GM23338 (cell line): ENCODE measurements at regions not wholly inside any gene's neighbourhood (a gene's known extent, or its start where the extent isn't known, plus 50 kb on each side); places are given as distances from the start of the nearest gene placed in this dataset.

ENCODE experiments used
- JUNB ChIP-seq: IDR thresholded peaks from one replicate; pipeline ENCODE4 v1.6.1; 2016; ENCODE audit warnings: antibody characterized with exemption; ENCODE audit not compliant: unreplicated experiment
- POLR2AphosphoS5 ChIP-seq: IDR thresholded peaks from 2 replicates; pipeline ENCODE4 v1.6.1; 2016; ENCODE audit warnings: antibody characterized with exemption, low read depth
- STAT1 ChIP-seq: IDR thresholded peaks from one replicate; pipeline ENCODE4 v1.6.1; 2016; ENCODE audit warnings: antibody characterized with exemption; ENCODE audit not compliant: unreplicated experiment
- ZNF114 ChIP-seq: fragments of 250-450 bp; sonication (Bioruptor Pico); IDR thresholded peaks from 2 replicates; pipeline ENCODE4 v1.5.0; 2020; ENCODE audit warnings: mild to moderate bottlenecking, moderate library complexity
- ZNF331 ChIP-seq: fragments of 250-450 bp; sonication (Bioruptor Pico); IDR thresholded peaks from 2 replicates; pipeline ENCODE4 v1.5.0; 2020; ENCODE audit warnings: low read depth, mild to moderate bottlenecking, moderate library complexity
- TF ChIP-seq, protein P1 (sequence below): fragments of 250-450 bp; sonication (Bioruptor Pico); IDR thresholded peaks from 2 replicates; pipeline ENCODE4 v1.5.0; 2020; ENCODE audit warnings: mild to moderate bottlenecking, moderate library complexity
- TF ChIP-seq, protein P2 (sequence below): IDR thresholded peaks from 2 replicates; pipeline ENCODE4 v1.6.1; 2016; ENCODE audit warnings: antibody characterized with exemption
- TF ChIP-seq, protein P3 (sequence below): IDR thresholded peaks from one replicate; pipeline ENCODE4 v1.6.1; 2018; ENCODE audit warnings: antibody characterized with exemption; ENCODE audit not compliant: unreplicated experiment

DNA sequence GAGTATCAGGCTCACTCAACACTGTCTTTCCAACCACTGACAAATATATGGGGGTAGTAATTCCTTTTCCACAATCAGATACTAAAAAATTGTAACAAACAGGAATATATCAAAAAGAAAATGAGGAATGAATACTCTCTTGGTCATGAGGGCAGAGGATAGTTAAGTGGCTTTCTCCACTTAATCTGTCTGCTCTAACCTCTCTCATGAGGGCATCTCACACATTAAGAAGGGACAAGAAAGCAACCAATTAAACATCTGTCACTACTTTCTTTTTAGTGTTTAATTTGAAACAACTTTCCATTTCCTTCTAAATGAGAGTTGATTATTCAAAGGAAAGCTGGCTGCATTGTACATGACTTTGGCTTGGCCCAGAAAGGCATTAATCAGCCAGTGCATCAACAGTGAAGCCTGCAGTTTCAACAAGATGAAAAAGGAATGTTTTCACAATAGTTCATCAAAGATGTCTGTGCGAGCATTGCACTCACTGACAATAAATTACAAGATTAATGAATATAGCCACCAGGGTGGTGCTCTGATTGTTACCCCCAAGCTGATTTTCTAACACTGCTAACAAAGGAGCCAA is 142.0 kb downstream of the SEC23A start (continued):
- TF ChIP-seq, protein P1, sequence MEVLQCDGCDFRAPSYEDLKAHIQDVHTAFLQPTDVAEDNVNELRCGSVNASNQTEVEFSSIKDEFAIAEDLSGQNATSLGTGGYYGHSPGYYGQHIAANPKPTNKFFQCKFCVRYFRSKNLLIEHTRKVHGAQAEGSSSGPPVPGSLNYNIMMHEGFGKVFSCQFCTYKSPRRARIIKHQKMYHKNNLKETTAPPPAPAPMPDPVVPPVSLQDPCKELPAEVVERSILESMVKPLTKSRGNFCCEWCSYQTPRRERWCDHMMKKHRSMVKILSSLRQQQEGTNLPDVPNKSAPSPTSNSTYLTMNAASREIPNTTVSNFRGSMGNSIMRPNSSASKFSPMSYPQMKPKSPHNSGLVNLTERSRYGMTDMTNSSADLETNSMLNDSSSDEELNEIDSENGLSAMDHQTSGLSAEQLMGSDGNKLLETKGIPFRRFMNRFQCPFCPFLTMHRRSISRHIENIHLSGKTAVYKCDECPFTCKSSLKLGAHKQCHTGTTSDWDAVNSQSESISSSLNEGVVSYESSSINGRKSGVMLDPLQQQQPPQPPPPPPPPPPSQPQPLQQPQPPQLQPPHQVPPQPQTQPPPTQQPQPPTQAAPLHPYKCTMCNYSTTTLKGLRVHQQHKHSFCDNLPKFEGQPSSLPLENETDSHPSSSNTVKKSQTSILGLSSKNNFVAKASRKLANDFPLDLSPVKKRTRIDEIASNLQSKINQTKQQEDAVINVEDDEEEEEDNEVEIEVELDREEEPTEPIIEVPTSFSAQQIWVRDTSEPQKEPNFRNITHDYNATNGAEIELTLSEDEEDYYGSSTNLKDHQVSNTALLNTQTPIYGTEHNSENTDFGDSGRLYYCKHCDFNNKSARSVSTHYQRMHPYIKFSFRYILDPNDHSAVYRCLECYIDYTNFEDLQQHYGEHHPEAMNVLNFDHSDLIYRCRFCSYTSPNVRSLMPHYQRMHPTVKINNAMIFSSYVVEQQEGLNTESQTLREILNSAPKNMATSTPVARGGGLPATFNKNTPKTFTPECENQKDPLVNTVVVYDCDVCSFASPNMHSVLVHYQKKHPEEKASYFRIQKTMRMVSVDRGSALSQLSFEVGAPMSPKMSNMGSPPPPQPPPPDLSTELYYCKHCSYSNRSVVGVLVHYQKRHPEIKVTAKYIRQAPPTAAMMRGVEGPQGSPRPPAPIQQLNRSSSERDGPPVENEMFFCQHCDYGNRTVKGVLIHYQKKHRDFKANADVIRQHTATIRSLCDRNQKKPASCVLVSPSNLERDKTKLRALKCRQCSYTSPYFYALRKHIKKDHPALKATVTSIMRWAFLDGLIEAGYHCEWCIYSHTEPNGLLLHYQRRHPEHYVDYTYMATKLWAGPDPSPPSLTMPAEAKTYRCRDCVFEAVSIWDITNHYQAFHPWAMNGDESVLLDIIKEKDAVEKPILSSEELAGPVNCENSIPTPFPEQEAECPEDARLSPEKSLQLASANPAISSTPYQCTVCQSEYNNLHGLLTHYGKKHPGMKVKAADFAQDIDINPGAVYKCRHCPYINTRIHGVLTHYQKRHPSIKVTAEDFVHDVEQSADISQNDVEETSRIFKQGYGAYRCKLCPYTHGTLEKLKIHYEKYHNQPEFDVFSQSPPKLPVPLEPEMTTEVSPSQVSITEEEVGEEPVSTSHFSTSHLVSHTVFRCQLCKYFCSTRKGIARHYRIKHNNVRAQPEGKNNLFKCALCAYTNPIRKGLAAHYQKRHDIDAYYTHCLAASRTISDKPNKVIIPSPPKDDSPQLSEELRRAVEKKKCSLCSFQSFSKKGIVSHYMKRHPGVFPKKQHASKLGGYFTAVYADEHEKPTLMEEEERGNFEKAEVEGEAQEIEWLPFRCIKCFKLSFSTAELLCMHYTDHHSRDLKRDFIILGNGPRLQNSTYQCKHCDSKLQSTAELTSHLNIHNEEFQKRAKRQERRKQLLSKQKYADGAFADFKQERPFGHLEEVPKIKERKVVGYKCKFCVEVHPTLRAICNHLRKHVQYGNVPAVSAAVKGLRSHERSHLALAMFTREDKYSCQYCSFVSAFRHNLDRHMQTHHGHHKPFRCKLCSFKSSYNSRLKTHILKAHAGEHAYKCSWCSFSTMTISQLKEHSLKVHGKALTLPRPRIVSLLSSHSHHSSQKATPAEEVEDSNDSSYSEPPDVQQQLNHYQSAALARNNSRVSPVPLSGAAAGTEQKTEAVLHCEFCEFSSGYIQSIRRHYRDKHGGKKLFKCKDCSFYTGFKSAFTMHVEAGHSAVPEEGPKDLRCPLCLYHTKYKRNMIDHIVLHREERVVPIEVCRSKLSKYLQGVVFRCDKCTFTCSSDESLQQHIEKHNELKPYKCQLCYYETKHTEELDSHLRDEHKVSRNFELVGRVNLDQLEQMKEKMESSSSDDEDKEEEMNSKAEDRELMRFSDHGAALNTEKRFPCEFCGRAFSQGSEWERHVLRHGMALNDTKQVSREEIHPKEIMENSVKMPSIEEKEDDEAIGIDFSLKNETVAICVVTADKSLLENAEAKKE (CRISPR knock-in tag), result no peak
- TF ChIP-seq, protein P2, sequence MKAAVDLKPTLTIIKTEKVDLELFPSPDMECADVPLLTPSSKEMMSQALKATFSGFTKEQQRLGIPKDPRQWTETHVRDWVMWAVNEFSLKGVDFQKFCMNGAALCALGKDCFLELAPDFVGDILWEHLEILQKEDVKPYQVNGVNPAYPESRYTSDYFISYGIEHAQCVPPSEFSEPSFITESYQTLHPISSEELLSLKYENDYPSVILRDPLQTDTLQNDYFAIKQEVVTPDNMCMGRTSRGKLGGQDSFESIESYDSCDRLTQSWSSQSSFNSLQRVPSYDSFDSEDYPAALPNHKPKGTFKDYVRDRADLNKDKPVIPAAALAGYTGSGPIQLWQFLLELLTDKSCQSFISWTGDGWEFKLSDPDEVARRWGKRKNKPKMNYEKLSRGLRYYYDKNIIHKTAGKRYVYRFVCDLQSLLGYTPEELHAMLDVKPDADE, result no peak
- TF ChIP-seq, protein P3, sequence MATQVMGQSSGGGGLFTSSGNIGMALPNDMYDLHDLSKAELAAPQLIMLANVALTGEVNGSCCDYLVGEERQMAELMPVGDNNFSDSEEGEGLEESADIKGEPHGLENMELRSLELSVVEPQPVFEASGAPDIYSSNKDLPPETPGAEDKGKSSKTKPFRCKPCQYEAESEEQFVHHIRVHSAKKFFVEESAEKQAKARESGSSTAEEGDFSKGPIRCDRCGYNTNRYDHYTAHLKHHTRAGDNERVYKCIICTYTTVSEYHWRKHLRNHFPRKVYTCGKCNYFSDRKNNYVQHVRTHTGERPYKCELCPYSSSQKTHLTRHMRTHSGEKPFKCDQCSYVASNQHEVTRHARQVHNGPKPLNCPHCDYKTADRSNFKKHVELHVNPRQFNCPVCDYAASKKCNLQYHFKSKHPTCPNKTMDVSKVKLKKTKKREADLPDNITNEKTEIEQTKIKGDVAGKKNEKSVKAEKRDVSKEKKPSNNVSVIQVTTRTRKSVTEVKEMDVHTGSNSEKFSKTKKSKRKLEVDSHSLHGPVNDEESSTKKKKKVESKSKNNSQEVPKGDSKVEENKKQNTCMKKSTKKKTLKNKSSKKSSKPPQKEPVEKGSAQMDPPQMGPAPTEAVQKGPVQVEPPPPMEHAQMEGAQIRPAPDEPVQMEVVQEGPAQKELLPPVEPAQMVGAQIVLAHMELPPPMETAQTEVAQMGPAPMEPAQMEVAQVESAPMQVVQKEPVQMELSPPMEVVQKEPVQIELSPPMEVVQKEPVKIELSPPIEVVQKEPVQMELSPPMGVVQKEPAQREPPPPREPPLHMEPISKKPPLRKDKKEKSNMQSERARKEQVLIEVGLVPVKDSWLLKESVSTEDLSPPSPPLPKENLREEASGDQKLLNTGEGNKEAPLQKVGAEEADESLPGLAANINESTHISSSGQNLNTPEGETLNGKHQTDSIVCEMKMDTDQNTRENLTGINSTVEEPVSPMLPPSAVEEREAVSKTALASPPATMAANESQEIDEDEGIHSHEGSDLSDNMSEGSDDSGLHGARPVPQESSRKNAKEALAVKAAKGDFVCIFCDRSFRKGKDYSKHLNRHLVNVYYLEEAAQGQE, result no peak
- TF ChIP-seq STAT1 (no peak), POLR2AphosphoS5 (no peak), ZNF331 (CRISPR knock-in tag) (no peak), JUNB (no peak), ZNF114 (CRISPR knock-in tag) (no peak)
